Lung (tissue), 11 donors: ENCODE measurements at regions not wholly inside any gene's neighbourhood (a gene's known extent, or its start where the extent isn't known, plus 50 kb on each side); places are given as distances from the start of the nearest gene placed in this dataset.

Experiments used
- ATAC-seq: fragments of 200-7000 bp; cut with Tn5 transposase; one replicate; pipeline ENCODE4 v1.9.1; 2020; ENCODE audit warnings: moderate number of reproducible peaks; ENCODE audit not compliant: insufficient read depth, low FRiP score
- DNase-seq, 3 donors: peaks; one replicate each; pipeline ENCODE4 v3.0.0-alpha.2; 2013 to 2017
- H3K27ac ChIP-seq, 2 donors: one replicate each; pipeline ENCODE4 v1.5.1; 2013; ENCODE audit warnings: mild to moderate bottlenecking in 2 of 2, moderate library complexity in 2 of 2, control low read depth in 1 of 2, inconsistent platforms in 1 of 2, low read depth in 1 of 2, low read length in 1 of 2
- H3K27me3 ChIP-seq, 3 donors: one replicate each; pipeline ENCODE4 v1.5.1; 2013; ENCODE audit warnings: low read length in 2 of 3; ENCODE audit not compliant: control insufficient read depth in 3 of 3, insufficient read depth in 3 of 3
- H3K36me3 ChIP-seq, 4 donors: one replicate each; pipeline ENCODE4 v1.5.1; 2013; ENCODE audit warnings: low read length in 4 of 4, mild to moderate bottlenecking in 1 of 4, moderate library complexity in 1 of 4; ENCODE audit not compliant: control insufficient read depth in 4 of 4, insufficient read depth in 4 of 4
- H3K4me1 ChIP-seq, 5 donors: one replicate each; pipeline ENCODE4 v1.5.1; 2013; ENCODE audit warnings: low read length in 5 of 5, mild to moderate bottlenecking in 2 of 5, moderate library complexity in 1 of 5; ENCODE audit not compliant: control insufficient read depth in 5 of 5, insufficient read depth in 5 of 5
- H3K4me3 ChIP-seq: one replicate; pipeline ENCODE4 v1.5.1; 2013; ENCODE audit warnings: mild to moderate bottlenecking, control low read depth, moderate library complexity
- H3K9ac ChIP-seq, 2 donors: one replicate each; pipeline ENCODE4 v1.5.1; 2013; ENCODE audit warnings: low read length in 2 of 2, control low read depth in 1 of 2; ENCODE audit not compliant: insufficient read depth in 1 of 2
- H3K9me3 ChIP-seq, 4 donors: one replicate each; pipeline ENCODE4 v1.5.1; 2013; ENCODE audit warnings: low read length in 3 of 4, mild to moderate bottlenecking in 1 of 4, moderate library complexity in 1 of 4; ENCODE audit not compliant: control insufficient read depth in 4 of 4, insufficient read depth in 3 of 4
- WGBS, 2 donors: extraction: QIAGEN DNeasy Blood & Tissue Kit; methylation state at CpG; one replicate each; pipeline ENCODE4 v1.1.7; 2013; 5-methylcytosine and 5-hydroxymethylcytosine counted together
- TF ChIP-seq, protein P1 (sequence below): IDR thresholded peaks from 2 replicates; pipeline ENCODE4 v1.5.1; 2012; ENCODE audit warnings: mild to moderate bottlenecking; ENCODE audit errors: control extremely low read depth, extremely low read depth
- donor health status: control.
- donor health status: control.
- donor health status: Bipolar disorder and iron deficiency.
- donor health status: healthy.
- donor health status: DM: yes; HTN: yes; CAD: no.

DNA sequence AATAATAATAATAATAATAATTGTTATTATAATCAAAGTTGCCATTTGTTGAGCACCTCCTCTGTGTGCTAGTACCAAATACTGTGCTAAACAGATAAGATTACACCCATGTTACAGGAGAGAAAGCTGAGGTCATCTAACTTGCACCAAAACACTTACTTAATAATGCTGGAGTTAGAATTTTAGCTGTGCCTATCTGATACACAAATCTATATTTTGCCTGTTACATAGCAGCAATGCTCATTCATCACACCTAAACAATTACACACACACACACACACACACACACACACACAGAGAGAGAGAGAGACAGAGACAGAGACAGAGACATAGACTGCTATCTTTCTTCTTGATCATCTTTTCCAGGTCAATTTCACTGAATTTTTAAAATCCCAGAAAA lies 170.9 kb upstream of the KLF3 start:
- no peak for DNase-seq
- TF ChIP-seq, protein P1, sequence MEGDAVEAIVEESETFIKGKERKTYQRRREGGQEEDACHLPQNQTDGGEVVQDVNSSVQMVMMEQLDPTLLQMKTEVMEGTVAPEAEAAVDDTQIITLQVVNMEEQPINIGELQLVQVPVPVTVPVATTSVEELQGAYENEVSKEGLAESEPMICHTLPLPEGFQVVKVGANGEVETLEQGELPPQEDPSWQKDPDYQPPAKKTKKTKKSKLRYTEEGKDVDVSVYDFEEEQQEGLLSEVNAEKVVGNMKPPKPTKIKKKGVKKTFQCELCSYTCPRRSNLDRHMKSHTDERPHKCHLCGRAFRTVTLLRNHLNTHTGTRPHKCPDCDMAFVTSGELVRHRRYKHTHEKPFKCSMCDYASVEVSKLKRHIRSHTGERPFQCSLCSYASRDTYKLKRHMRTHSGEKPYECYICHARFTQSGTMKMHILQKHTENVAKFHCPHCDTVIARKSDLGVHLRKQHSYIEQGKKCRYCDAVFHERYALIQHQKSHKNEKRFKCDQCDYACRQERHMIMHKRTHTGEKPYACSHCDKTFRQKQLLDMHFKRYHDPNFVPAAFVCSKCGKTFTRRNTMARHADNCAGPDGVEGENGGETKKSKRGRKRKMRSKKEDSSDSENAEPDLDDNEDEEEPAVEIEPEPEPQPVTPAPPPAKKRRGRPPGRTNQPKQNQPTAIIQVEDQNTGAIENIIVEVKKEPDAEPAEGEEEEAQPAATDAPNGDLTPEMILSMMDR: no peak
- ATAC-seq: no peak

DNA sequence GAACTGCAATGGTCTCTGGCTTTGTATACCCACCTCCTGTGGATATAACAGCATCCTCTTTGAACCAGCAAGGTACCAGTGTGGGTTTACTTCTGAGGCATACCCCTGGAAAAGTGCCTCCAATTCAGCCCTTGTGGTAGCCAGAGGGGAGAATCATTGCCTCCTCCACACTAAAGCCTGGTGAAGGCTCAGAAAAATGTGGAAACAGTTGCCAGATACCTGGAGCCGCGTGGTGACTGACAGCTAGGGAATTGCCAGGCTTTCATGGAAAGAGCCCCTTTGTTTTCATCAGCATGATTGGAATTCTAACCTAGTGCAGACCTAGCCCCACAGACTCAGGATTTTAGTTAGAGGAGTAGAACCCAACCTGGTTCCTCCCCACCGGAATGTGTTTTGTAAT lies 168.6 kb upstream of the KLF3 start:
- Histone ChIP-seq H3K4me3 (no peak overlapping the region), H3K36me3 (no peaks in the 10 kb centered on the region), H3K27ac (no peak overlapping the region), H3K4me1 (peaks cover under 1 to 4% (median 3%) of the 10 kb centered on the region in 5 donors), H3K27me3 (no peaks in the 10 kb centered on the region), H3K9me3 (no peaks in the 10 kb centered on the region), H3K9ac (no peak overlapping the region)
- ATAC-seq: no peak
- 81 to 92% methylated on average over 3 of the region's 3 CpGs for WGBS, 2 donors
- TF ChIP-seq, protein P1: no peak
- DNase-seq: no peak

More for the DNA sequence above, 170.9 kb upstream of the KLF3 start:
- Histone ChIP-seq H3K4me3 (no peak overlapping the region), H3K36me3 (no peaks in the 10 kb centered on the region), H3K27me3 (no peaks in the 10 kb centered on the region), H3K9ac (no peak overlapping the region), H3K4me1 (peaks cover 3 to 17% (median 6%) of the 10 kb centered on the region in 5 donors), H3K27ac (no peak overlapping the region), H3K9me3 (peaks cover 0 to 2% (median 0%) of the 10 kb centered on the region in 4 donors)

DNA sequence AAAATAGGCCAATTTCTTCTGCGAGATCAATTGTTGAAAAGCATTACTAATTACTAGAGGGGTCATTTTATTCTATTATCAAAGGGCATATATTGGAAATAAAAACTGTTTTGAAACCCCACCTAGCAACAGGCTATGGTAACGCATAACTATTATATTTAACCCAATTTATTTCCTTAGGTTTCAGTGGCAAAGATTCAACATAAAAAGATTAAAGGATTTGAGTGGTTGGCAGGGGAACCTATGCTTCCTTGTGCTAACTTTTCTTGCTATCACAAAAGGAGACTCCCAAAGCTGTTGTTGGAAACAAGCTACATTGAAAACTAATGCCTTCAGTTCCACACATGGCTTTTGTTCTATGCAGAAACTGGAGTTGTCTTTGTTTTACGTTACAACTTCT lies 166.9 kb upstream of the KLF3 start:
- no peaks in the 10 kb centered on the region for H3K36me3 ChIP-seq
- WGBS, 2 donors: 92 to 97% methylated on average over 3 of the region's 3 CpGs
- no peak overlapping the region for H3K9ac ChIP-seq
- H3K9me3 ChIP-seq: no peaks in the 10 kb centered on the region
- H3K27me3 ChIP-seq: no peaks in the 10 kb centered on the region
- ATAC-seq (no peak), DNase-seq (no peak)
- H3K4me1 ChIP-seq: no peaks in the 10 kb centered on the region
- H3K27ac ChIP-seq: no peak overlapping the region
- no peak overlapping the region for H3K4me3 ChIP-seq
- TF ChIP-seq, protein P1: no peak

DNA sequence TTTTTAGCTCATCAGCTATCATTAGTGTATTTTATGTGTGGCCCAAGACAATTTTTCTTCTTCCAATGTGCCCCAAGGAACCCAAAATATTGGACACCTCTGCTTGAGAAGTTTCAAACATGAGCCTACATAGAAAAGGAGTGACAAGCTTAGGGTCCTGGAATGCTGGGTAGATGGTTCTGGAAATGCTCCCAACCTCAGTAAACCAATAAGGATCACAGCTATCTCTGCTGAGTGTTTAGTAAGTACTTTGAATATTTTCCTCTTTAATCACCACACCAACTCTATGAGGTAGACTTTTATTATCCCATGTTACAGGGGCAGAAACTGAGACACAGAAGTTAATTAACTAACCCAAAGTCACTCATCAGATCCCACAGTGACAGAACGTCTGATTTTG lies 164.9 kb upstream of the KLF3 start:
- DNase-seq: no peak
- H3K36me3 ChIP-seq: no peaks in the 10 kb centered on the region
- H3K4me1 ChIP-seq: no peaks in the 10 kb centered on the region
- TF ChIP-seq, protein P1: no peak
- H3K27ac ChIP-seq: no peak overlapping the region
- no peak overlapping the region for H3K4me3 ChIP-seq
- no peaks in the 10 kb centered on the region for H3K9me3 ChIP-seq
- no peak overlapping the region for H3K9ac ChIP-seq
- ATAC-seq: no peak
- 91% methylated on average over 1 of the region's 1 CpG for WGBS, 2 donors
- H3K27me3 ChIP-seq: no peaks in the 10 kb centered on the region
